ENCODE measurements at regions not wholly inside any gene's neighbourhood (a gene's known extent, or its start where the extent isn't known, plus 50 kb on each side); places are given as distances from the start of the nearest gene placed in this dataset.
"Not testable (repeated sequence)": the region's sequence is repeated elsewhere in the genome, so short reads cannot be mapped to it uniquely, and the experiment has no call there.

DNA sequence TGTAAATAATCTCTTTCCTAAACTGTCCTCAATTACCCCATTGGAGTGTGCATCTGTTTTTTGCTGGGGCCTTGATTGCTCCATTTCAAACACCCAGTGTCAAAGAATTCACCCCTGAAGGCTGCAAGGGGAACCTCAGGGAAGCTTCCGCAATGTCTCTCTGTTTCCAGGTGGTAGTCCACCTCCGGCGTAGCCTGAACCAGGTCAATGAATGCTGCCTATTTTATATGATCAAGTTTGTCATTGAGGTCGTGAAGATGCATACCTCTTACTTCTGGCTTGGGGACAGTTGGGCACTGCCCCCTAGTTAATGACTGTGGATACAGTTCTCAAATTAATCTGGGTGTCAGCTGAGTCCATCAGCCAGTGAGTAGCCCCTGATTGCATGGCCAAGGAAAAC is 79.1 kb downstream of the NPIPB5 start:
- intact Hi-C loops (cut with DNase I); DNase-seq; H3K27me3 ChIP-seq (ENCODE audit: control insufficient read depth, insufficient read depth, low read length); FAIRE-seq; H3K9me3 ChIP-seq (ENCODE audit: control insufficient read depth in 2 of 3, insufficient read depth in 1 of 3, low read length in 3 of 3); H3K4me1 ChIP-seq (ENCODE audit: control insufficient read depth in 2 of 3, insufficient read depth in 2 of 3, low read depth in 1 of 3, low read length in 3 of 3); H3K4me3 ChIP-seq (ENCODE audit: low read length in 3 of 3); H3K9ac ChIP-seq (ENCODE audit: low read length in 3 of 3); H3K36me3 ChIP-seq (ENCODE audit: control insufficient read depth in 2 of 3, insufficient read depth in 3 of 3, low read length in 3 of 3); H3K27ac ChIP-seq (ENCODE audit: low read depth in 2 of 2, low read length in 2 of 2): not testable (repeated sequence)

DNA sequence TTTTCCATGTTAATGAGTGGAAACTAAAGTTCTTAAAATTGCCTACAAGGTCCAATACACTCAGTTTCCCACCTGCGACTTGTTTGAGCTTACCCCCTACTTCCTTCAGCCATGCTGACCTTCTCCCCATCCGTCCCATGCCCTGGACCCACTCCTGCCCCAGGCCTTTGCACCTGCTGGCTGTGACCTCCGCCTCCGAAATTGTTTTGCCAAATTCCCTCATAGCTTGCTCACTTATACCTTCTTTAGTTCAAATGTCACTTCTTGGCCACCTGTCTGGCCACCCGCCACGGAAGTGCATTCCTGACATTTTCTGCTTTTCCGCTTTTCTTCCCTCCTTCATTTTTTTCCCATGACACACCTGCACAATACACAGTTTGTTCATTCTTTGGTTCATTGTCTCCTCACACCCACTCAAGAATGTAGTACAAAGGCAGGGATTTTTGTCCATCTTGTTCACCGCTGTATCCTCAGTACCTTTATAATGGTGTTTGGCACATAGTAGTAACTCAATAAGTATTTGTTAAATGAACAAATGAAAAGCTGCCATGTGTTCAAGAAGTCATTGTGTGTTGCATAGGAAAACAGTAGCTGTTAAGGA is 85.9 kb downstream of the NPIPB5 start:
- H3K27ac ChIP-seq (ENCODE audit: low read depth in 2 of 2, low read length in 2 of 2); DNase-seq; H3K4me3 ChIP-seq (ENCODE audit: low read length in 3 of 3); H3K9me3 ChIP-seq (ENCODE audit: control insufficient read depth in 2 of 3, insufficient read depth in 1 of 3, low read length in 3 of 3); H3K27me3 ChIP-seq (ENCODE audit: control insufficient read depth, insufficient read depth, low read length); H3K4me1 ChIP-seq (ENCODE audit: control insufficient read depth in 2 of 3, insufficient read depth in 2 of 3, low read depth in 1 of 3, low read length in 3 of 3); intact Hi-C loops (cut with DNase I); FAIRE-seq; H3K9ac ChIP-seq (ENCODE audit: low read length in 3 of 3); H3K36me3 ChIP-seq (ENCODE audit: control insufficient read depth in 2 of 3, insufficient read depth in 3 of 3, low read length in 3 of 3): not testable (repeated sequence)

DNA sequence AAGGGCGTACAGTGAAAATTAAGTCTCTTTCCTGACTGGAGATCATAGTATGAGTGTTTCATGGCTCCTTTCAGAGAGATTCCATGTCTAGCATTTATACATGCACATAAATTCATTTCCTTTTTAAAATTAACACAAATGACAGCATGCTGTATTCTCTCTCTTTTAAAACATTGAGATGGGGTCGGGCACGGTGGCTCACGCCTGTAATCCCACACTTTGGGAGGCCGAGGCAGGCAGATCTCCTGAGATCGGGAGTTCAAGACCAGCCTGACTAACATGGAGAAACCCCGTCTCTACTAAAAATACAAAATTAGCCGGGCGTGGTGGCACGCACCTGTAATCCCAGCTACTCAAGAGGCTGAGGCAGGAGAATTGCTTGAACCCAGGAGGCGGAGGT is 93.1 kb downstream of the NPIPB5 start:
- H3K27me3 ChIP-seq (ENCODE audit: control insufficient read depth, insufficient read depth, low read length); H3K4me3 ChIP-seq (ENCODE audit: low read length in 3 of 3); H3K9me3 ChIP-seq (ENCODE audit: control insufficient read depth in 2 of 3, insufficient read depth in 1 of 3, low read length in 3 of 3); FAIRE-seq; H3K9ac ChIP-seq (ENCODE audit: low read length in 3 of 3); H3K27ac ChIP-seq (ENCODE audit: low read depth in 2 of 2, low read length in 2 of 2); H3K36me3 ChIP-seq (ENCODE audit: control insufficient read depth in 2 of 3, insufficient read depth in 3 of 3, low read length in 3 of 3); H3K4me1 ChIP-seq (ENCODE audit: control insufficient read depth in 2 of 3, insufficient read depth in 2 of 3, low read depth in 1 of 3, low read length in 3 of 3); intact Hi-C loops (cut with DNase I); DNase-seq: not testable (repeated sequence)

DNA sequence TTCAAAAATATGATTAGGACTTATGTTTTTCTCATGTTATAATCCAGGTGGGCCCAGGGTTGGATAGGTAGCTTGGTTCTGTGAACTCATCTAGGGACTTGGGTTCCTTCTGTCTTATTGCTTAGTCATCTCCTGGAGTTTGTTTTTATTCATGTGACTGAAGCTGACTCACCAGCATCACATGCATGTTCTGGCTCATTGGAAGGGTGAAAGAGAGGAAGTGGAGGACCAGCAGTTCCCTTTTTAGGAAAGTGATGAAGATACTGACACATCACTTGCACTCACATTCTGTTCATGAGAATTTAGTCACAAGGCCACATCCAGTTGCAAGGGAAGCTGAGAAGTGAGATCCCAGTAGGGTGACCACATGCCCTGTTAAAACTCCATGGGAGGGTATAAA is 95.9 kb downstream of the NPIPB5 start:
- H3K27me3 ChIP-seq (ENCODE audit: control insufficient read depth, insufficient read depth, low read length); FAIRE-seq; H3K4me1 ChIP-seq (ENCODE audit: control insufficient read depth in 2 of 3, insufficient read depth in 2 of 3, low read depth in 1 of 3, low read length in 3 of 3); H3K9me3 ChIP-seq (ENCODE audit: control insufficient read depth in 2 of 3, insufficient read depth in 1 of 3, low read length in 3 of 3); H3K4me3 ChIP-seq (ENCODE audit: low read length in 3 of 3); intact Hi-C loops (cut with DNase I); DNase-seq; H3K36me3 ChIP-seq (ENCODE audit: control insufficient read depth in 2 of 3, insufficient read depth in 3 of 3, low read length in 3 of 3); H3K27ac ChIP-seq (ENCODE audit: low read depth in 2 of 2, low read length in 2 of 2); H3K9ac ChIP-seq (ENCODE audit: low read length in 3 of 3): not testable (repeated sequence)

DNA sequence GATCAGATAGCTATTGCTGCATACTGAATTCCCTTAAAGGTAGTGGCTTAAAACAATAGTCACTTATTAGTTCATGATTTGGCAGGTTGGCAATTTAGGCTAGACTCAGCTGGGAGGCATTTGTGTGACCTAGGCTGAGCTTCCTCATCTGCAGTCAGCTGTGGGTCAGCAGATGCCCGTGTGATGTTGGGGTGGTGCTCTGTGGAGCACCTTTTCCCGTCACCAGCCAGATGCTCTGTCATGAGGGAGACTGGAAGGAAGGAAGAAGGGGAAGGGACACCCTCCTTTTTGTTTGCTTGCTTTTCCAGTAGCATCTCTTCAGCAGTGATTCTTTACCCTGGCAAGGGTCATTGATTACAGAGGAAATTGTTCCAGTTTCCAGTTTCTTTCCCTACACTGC is 99.1 kb downstream of the NPIPB5 start:
- FAIRE-seq: not testable (repeated sequence)

GRCh38 chr16:22611128-22611527 is 100.4 kb downstream of the NPIPB5 start:
- FAIRE-seq: not testable (repeated sequence)

More for the DNA sequence above, 99.1 kb downstream of the NPIPB5 start:
- H3K4me1 ChIP-seq (ENCODE audit: control insufficient read depth in 2 of 3, insufficient read depth in 2 of 3, low read depth in 1 of 3, low read length in 3 of 3); H3K9me3 ChIP-seq (ENCODE audit: control insufficient read depth in 2 of 3, insufficient read depth in 1 of 3, low read length in 3 of 3); intact Hi-C loops (cut with DNase I); H3K27me3 ChIP-seq (ENCODE audit: control insufficient read depth, insufficient read depth, low read length); H3K27ac ChIP-seq (ENCODE audit: low read depth in 2 of 2, low read length in 2 of 2); H3K4me3 ChIP-seq (ENCODE audit: low read length in 3 of 3); H3K36me3 ChIP-seq (ENCODE audit: control insufficient read depth in 2 of 3, insufficient read depth in 3 of 3, low read length in 3 of 3); DNase-seq; H3K9ac ChIP-seq (ENCODE audit: low read length in 3 of 3): not testable (repeated sequence)

More at GRCh38 chr16:22611128-22611527, 100.4 kb downstream of the NPIPB5 start:
- H3K9ac ChIP-seq (ENCODE audit: low read length in 3 of 3); intact Hi-C loops (cut with DNase I); DNase-seq; H3K4me3 ChIP-seq (ENCODE audit: low read length in 3 of 3); H3K36me3 ChIP-seq (ENCODE audit: control insufficient read depth in 2 of 3, insufficient read depth in 3 of 3, low read length in 3 of 3); H3K4me1 ChIP-seq (ENCODE audit: control insufficient read depth in 2 of 3, insufficient read depth in 2 of 3, low read depth in 1 of 3, low read length in 3 of 3); H3K27ac ChIP-seq (ENCODE audit: low read depth in 2 of 2, low read length in 2 of 2); H3K27me3 ChIP-seq (ENCODE audit: control insufficient read depth, insufficient read depth, low read length); H3K9me3 ChIP-seq (ENCODE audit: control insufficient read depth in 2 of 3, insufficient read depth in 1 of 3, low read length in 3 of 3): not testable (repeated sequence)

Measured in kidney (tissue), 10 donors.